Neuronal stem cell (in vitro differentiated cells): ENCODE measurements at regions not wholly inside any gene's neighbourhood (a gene's known extent, or its start where the extent isn't known, plus 50 kb on each side); places are given as distances from the start of the nearest gene placed in this dataset.

Source experiments
- DNase-seq: peaks from one replicate; pipeline ENCODE4 v3.0.0-alpha.2; 2013; ENCODE audit warnings: low spot score
- H2AFZ ChIP-seq: one replicate; pipeline ENCODE4 v1.6.1; 2013; ENCODE audit warnings: mild to moderate bottlenecking, low read length, inconsistent platforms
- H2AK5ac ChIP-seq: 2 replicates; pipeline ENCODE4 v1.6.1; 2013; ENCODE audit warnings: low read depth, mild to moderate bottlenecking, inconsistent platforms, low read length, moderate library complexity, mixed read lengths
- H2BK120ac ChIP-seq: 2 replicates; pipeline ENCODE4 v1.6.1; 2013; ENCODE audit warnings: low read depth, mild to moderate bottlenecking, inconsistent platforms, low read length, moderate library complexity, mixed read lengths
- H2BK12ac ChIP-seq: one replicate; pipeline ENCODE4 v1.6.1; 2013; ENCODE audit warnings: low read length, inconsistent platforms
- H2BK15ac ChIP-seq: 2 replicates; pipeline ENCODE4 v1.6.1; 2013; ENCODE audit warnings: mild to moderate bottlenecking, low read length, inconsistent platforms, mixed read lengths
- H2BK5ac ChIP-seq: one replicate; pipeline ENCODE4 v1.6.1; 2013; ENCODE audit warnings: inconsistent platforms, mild to moderate bottlenecking, low read length, moderate library complexity
- H3K14ac ChIP-seq: one replicate; pipeline ENCODE4 v1.6.1; 2013; ENCODE audit warnings: low read length, inconsistent platforms
- H3K18ac ChIP-seq: 2 replicates; pipeline ENCODE4 v1.6.1; 2013; ENCODE audit warnings: low read length, inconsistent platforms
- H3K23ac ChIP-seq: 2 replicates; pipeline ENCODE4 v1.6.1; 2013; ENCODE audit warnings: low read depth, mild to moderate bottlenecking, mixed read lengths, low read length, inconsistent platforms; ENCODE audit not compliant: poor library complexity
- H3K27ac ChIP-seq: replicated peaks from 3 replicates; pipeline ENCODE4 v1.5.1; 2013; ENCODE audit warnings: low read length, inconsistent platforms
- H3K27me3 ChIP-seq, 3 experiments: 2 replicates each; pipeline ENCODE4 v1.6.1; 2013; ENCODE audit warnings: low read length in 3 of 3, mild to moderate bottlenecking in 2 of 3, inconsistent platforms in 1 of 3, low read depth in 1 of 3, mixed read lengths in 1 of 3, moderate library complexity in 1 of 3; ENCODE audit not compliant: control insufficient read depth in 3 of 3, insufficient read depth in 3 of 3
- H3K36me3 ChIP-seq, 2 donors: replicated peaks in 1 of 2; 2 replicates each; pipeline ENCODE4 v1.6.1; 2013; ENCODE audit warnings: low read length in 2 of 2; ENCODE audit not compliant: control insufficient read depth in 2 of 2, insufficient read depth in 2 of 2
- H3K4ac ChIP-seq: 2 replicates; pipeline ENCODE4 v1.6.1; 2013; ENCODE audit warnings: inconsistent platforms, mild to moderate bottlenecking, low read length, moderate library complexity
- H3K4me1 ChIP-seq, 2 donors: 1 replicate in 1 of 2; 2 replicates in 1 of 2; pipeline ENCODE4 v1.6.1; 2013; ENCODE audit warnings: low read length in 2 of 2, low read depth in 1 of 2; ENCODE audit not compliant: control insufficient read depth in 2 of 2, insufficient read depth in 1 of 2
- H3K4me2 ChIP-seq: one replicate; pipeline ENCODE4 v1.6.1; 2013; ENCODE audit warnings: mild to moderate bottlenecking, low read length, inconsistent platforms; ENCODE audit not compliant: insufficient read depth, poor library complexity, severe bottlenecking
- H3K4me3 ChIP-seq, 2 donors: 2 replicates each; pipeline ENCODE4 v1.5.1; 2013; ENCODE audit warnings: low read length in 2 of 2, mild to moderate bottlenecking in 2 of 2, inconsistent platforms in 1 of 2, moderate library complexity in 1 of 2
- H3K79me1 ChIP-seq: one replicate; pipeline ENCODE4 v1.6.1; 2013; ENCODE audit warnings: low read depth, mild to moderate bottlenecking, inconsistent platforms, low read length, moderate library complexity
- H3K9ac ChIP-seq: one replicate; pipeline ENCODE4 v1.6.1; 2013; ENCODE audit warnings: mild to moderate bottlenecking, low read depth, low read length, inconsistent platforms; ENCODE audit not compliant: poor library complexity
- H3K9me3 ChIP-seq, 2 donors: replicated peaks in 1 of 2; 2 replicates each; pipeline versions ENCODE3 to v1.6.1; 2013; ENCODE audit warnings: low read length in 2 of 2, mild to moderate bottlenecking in 2 of 2, inconsistent platforms in 1 of 2, low read depth in 1 of 2, mixed read lengths in 1 of 2, moderate library complexity in 1 of 2; ENCODE audit not compliant: control insufficient read depth in 2 of 2, insufficient read depth in 1 of 2
- H4K8ac ChIP-seq: one replicate; pipeline ENCODE4 v1.6.1; 2013; ENCODE audit warnings: low read depth, mild to moderate bottlenecking, inconsistent platforms, low read length, moderate library complexity
- H4K91ac ChIP-seq: one replicate; pipeline ENCODE4 v1.6.1; 2013; ENCODE audit warnings: low read length, low read depth, mild to moderate bottlenecking, inconsistent platforms; ENCODE audit not compliant: poor library complexity
- WGBS, 2 donors: extraction: QIAGEN DNeasy Blood & Tissue Kit; methylation state at CpG; one replicate each; pipeline ENCODE4 v1.1.7; 2013; ENCODE audit warnings: missing lambda C conversion rate in 2 of 2, mixed read lengths in 1 of 2; ENCODE audit not compliant: insufficient read length in 2 of 2, insufficient replicate concordance in 1 of 2; ENCODE audit errors: extremely low coverage in 2 of 2; 5-methylcytosine and 5-hydroxymethylcytosine counted together

GRCh38 chr7:11895337-11895736 is 63.3 kb upstream of the THSD7A start:
- H3K36me3 ChIP-seq: no peaks in the 10 kb centered on the region
- no peak overlapping the region for H3K4me2 ChIP-seq
- no peak overlapping the region for H3K18ac ChIP-seq
- H3K27me3 ChIP-seq: no peaks in the 10 kb centered on the region
- H3K9ac ChIP-seq: no peak overlapping the region
- H3K23ac ChIP-seq: no peak overlapping the region
- H2BK120ac ChIP-seq: no peak overlapping the region
- H3K4me3 ChIP-seq: no peak overlapping the region
- H3K27ac ChIP-seq: no peak overlapping the region
- DNase-seq: no peak
- no peak overlapping the region for H3K14ac ChIP-seq
- H2BK5ac ChIP-seq: no peak overlapping the region
- no peak overlapping the region for H3K4ac ChIP-seq
- no CpG with 5 or more reads among the region's 1 CpG for WGBS, 2 donors
- H3K4me1 ChIP-seq: no peaks in the 10 kb centered on the region
- no peak overlapping the region for H2AFZ ChIP-seq
- no peak overlapping the region for H4K8ac ChIP-seq
- no peaks in the 10 kb centered on the region for H3K79me1 ChIP-seq
- H2AK5ac ChIP-seq: no peak overlapping the region
- no peak overlapping the region for H2BK12ac ChIP-seq
- no peaks in the 10 kb centered on the region for H3K9me3 ChIP-seq
- H4K91ac ChIP-seq: no peak overlapping the region
- no peak overlapping the region for H2BK15ac ChIP-seq

GRCh38 chr7:11896663-11897062 is 64.7 kb upstream of the THSD7A start:
- H3K79me1 ChIP-seq: no peaks in the 10 kb centered on the region
- H2BK15ac ChIP-seq: no peak overlapping the region
- H3K9ac ChIP-seq: no peak overlapping the region
- H3K14ac ChIP-seq: no peak overlapping the region
- H2AK5ac ChIP-seq: no peak overlapping the region
- no peak overlapping the region for H3K27ac ChIP-seq
- no peak overlapping the region for H2AFZ ChIP-seq
- H4K8ac ChIP-seq: no peak overlapping the region
- no peaks in the 10 kb centered on the region for H3K4me1 ChIP-seq
- H3K9me3 ChIP-seq: no peaks in the 10 kb centered on the region
- no peak overlapping the region for H2BK12ac ChIP-seq
- H3K36me3 ChIP-seq: no peaks in the 10 kb centered on the region
- H4K91ac ChIP-seq: no peak overlapping the region
- H2BK120ac ChIP-seq: no peak overlapping the region
- H3K4ac ChIP-seq: no peak overlapping the region
- H3K4me2 ChIP-seq: no peak overlapping the region
- no peak overlapping the region for H2BK5ac ChIP-seq
- H3K27me3 ChIP-seq: no peaks in the 10 kb centered on the region
- no peak for DNase-seq
- WGBS, 2 donors: no CpG with 5 or more reads among the region's 1 CpG
- no peak overlapping the region for H3K23ac ChIP-seq
- H3K18ac ChIP-seq: no peak overlapping the region
- H3K4me3 ChIP-seq: no peak overlapping the region

GRCh38 chr7:11899247-11899646 is 67.2 kb upstream of the THSD7A start:
- no peak for DNase-seq
- Histone ChIP-seq H2BK15ac (no peak overlapping the region), H3K4me3 (no peak overlapping the region), H4K91ac (no peak overlapping the region), H3K4me1 (no peaks in the 10 kb centered on the region), H3K14ac (no peak overlapping the region), H2AFZ (no peak overlapping the region), H3K18ac (no peak overlapping the region), H2BK12ac (no peak overlapping the region), H3K79me1 (no peaks in the 10 kb centered on the region), H2BK120ac (no peak overlapping the region), H3K27ac (no peak overlapping the region), H3K4me2 (no peak overlapping the region), H3K36me3 (no peaks in the 10 kb centered on the region), H3K9ac (no peak overlapping the region), H3K9me3 (no peaks in the 10 kb centered on the region), H2AK5ac (no peak overlapping the region), H3K27me3 (no peaks in the 10 kb centered on the region), H3K4ac (no peak overlapping the region), H2BK5ac (no peak overlapping the region), H4K8ac (no peak overlapping the region), H3K23ac (no peak overlapping the region)

- Histone ChIP-seq H3K36me3 (no peaks in the 10 kb centered on the region), H3K4me2 (no peak overlapping the region), H4K8ac (no peak overlapping the region), H3K14ac (no peak overlapping the region), H3K27me3 (no peaks in the 10 kb centered on the region), H3K9me3 (no peaks in the 10 kb centered on the region), H3K4ac (no peak overlapping the region), H2BK12ac (no peak overlapping the region), H2BK15ac (no peak overlapping the region), H2BK120ac (no peak overlapping the region), H3K18ac (no peak overlapping the region), H3K27ac (no peak overlapping the region), H3K4me1 (no peaks in the 10 kb centered on the region), H2AFZ (no peak overlapping the region), H3K9ac (no peak overlapping the region), H3K79me1 (no peaks in the 10 kb centered on the region), H4K91ac (no peak overlapping the region), H2AK5ac (no peak overlapping the region), H3K23ac (no peak overlapping the region), H3K4me3 (no peak overlapping the region), H2BK5ac (no peak overlapping the region)
- no CpG with 5 or more reads among the region's 2 CpGs for WGBS, 2 donors
- no peak for DNase-seq
Observed at GRCh38 chr7:11910253-11910652, 78.3 kb upstream of the THSD7A start.
